Brain microvascular endothelial cell (primary cell): ENCODE measurements at regions not wholly inside any gene's neighbourhood (a gene's known extent, or its start where the extent isn't known, plus 50 kb on each side); places are given as distances from the start of the nearest gene placed in this dataset.

Source experiments
- DNase-seq: peaks from one replicate; pipeline ENCODE4 v3.0.0-alpha.2; 2020
- H3K27ac ChIP-seq: fragments of 250-450 bp; sonication (Bioruptor Pico); 2 replicates; pipeline ENCODE4 v1.5.1; 2020; ENCODE audit warnings: mild to moderate bottlenecking, moderate library complexity
- H3K27me3 ChIP-seq: fragments of 250-450 bp; sonication (Bioruptor Pico); replicated peaks from 2 replicates; pipeline ENCODE4 v1.5.1; 2020; ENCODE audit warnings: mild to moderate bottlenecking
- H3K36me3 ChIP-seq: fragments of 250-450 bp; sonication (Bioruptor Pico); replicated peaks from 2 replicates; pipeline ENCODE4 v1.5.1; 2020; ENCODE audit warnings: mild to moderate bottlenecking
- H3K4me3 ChIP-seq: 2 replicates; pipeline ENCODE4 v1.5.1; 2011; ENCODE audit warnings: low read depth, mild to moderate bottlenecking, control low read depth, low read length, moderate library complexity
- in situ Hi-C: cut with HindIII; loops from 2 replicates; pipeline ENCODE4 v1.10.0; 2017; ENCODE audit warnings: low sequenced_read_pairs, low pct_ligation_motif_present
- TF ChIP-seq, protein P1 (sequence below): IDR thresholded peaks from 2 replicates; pipeline ENCODE4 v1.5.1; 2011; ENCODE audit warnings: low read depth, mild to moderate bottlenecking, moderate library complexity, low read length, control low read depth, inconsistent platforms; ENCODE audit errors: missing control alignments

DNA sequence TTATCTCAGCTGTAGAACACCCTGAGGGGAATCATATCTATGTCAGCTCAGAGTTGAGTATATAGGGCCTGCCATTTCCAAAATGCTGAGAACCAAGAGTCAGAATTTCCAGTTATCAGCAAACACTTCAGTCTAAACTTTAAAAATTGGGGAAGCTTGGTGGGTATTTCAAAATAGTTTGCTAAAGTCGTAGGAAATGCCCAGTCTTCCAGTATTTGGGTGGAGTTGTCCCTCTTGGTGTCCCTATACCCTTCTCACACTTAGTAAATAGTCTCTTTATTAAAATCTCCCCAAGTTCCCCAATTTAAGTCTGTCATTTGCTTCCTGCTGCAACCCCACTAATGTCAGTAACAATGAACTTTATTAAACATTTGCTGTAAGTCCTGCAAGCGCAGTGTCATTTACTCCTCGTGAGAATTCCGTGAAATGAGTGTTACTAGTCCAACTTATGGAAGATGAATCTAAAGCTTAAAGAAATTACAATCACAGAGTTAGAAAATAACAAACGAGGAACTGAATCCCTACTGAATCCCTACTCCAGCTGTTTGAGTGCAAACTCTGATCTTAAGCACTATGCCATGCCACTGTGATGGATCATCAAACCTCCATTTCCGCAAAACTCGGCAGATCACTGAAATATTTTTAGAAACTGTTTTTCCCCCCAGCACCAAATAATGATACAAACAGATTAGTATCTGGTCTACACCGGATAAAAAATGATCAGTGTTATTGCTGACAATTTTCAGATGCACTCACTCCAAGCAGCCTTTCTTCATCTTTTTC lies 341.7 kb upstream of the PROK2 start:
- DNase-seq, result no peak
- no peaks in the 10 kb centered on the region for H3K36me3 ChIP-seq
- no peak overlapping the region for H3K4me3 ChIP-seq
- H3K27me3 ChIP-seq, result no peaks in the 10 kb centered on the region
- H3K27ac ChIP-seq, result no peak overlapping the region
- TF ChIP-seq, protein P1, sequence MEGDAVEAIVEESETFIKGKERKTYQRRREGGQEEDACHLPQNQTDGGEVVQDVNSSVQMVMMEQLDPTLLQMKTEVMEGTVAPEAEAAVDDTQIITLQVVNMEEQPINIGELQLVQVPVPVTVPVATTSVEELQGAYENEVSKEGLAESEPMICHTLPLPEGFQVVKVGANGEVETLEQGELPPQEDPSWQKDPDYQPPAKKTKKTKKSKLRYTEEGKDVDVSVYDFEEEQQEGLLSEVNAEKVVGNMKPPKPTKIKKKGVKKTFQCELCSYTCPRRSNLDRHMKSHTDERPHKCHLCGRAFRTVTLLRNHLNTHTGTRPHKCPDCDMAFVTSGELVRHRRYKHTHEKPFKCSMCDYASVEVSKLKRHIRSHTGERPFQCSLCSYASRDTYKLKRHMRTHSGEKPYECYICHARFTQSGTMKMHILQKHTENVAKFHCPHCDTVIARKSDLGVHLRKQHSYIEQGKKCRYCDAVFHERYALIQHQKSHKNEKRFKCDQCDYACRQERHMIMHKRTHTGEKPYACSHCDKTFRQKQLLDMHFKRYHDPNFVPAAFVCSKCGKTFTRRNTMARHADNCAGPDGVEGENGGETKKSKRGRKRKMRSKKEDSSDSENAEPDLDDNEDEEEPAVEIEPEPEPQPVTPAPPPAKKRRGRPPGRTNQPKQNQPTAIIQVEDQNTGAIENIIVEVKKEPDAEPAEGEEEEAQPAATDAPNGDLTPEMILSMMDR, result no peak
- in situ Hi-C loops, result no loop called here

DNA sequence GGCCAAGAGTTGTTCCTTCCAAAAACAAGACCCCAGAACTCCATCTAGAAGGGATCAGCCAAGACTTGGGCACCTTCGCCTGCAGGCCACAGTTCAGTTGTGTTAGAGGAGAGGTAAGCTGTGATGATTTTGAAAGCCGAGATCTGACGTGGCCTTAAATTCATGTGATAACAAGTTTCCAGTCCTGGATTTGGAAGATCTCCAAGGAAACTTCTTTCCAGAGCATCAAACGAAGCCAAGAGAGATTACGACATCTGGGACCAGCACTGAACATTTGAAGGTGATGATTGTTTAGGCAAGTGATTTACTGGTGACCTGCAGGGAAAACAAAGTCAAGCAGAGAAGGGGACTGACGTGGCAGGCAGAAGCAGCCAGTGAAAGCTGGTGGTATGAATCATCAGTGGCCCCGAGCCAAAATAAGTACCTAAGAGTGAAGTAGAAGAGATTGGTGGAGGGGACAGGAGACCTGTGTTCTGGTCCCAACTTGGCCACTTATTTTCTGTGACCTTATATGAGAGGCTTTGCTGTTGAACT lies 339.0 kb upstream of the PROK2 start:
- DNase-seq, result peak; percentile 90
- in situ Hi-C loops, result no loop called here
- TF ChIP-seq, protein P1, result no peak
- H3K36me3 ChIP-seq, result no peaks in the 10 kb centered on the region
- no peak overlapping the region for H3K27ac ChIP-seq
- no peaks in the 10 kb centered on the region for H3K27me3 ChIP-seq
- no peak overlapping the region for H3K4me3 ChIP-seq

DNA sequence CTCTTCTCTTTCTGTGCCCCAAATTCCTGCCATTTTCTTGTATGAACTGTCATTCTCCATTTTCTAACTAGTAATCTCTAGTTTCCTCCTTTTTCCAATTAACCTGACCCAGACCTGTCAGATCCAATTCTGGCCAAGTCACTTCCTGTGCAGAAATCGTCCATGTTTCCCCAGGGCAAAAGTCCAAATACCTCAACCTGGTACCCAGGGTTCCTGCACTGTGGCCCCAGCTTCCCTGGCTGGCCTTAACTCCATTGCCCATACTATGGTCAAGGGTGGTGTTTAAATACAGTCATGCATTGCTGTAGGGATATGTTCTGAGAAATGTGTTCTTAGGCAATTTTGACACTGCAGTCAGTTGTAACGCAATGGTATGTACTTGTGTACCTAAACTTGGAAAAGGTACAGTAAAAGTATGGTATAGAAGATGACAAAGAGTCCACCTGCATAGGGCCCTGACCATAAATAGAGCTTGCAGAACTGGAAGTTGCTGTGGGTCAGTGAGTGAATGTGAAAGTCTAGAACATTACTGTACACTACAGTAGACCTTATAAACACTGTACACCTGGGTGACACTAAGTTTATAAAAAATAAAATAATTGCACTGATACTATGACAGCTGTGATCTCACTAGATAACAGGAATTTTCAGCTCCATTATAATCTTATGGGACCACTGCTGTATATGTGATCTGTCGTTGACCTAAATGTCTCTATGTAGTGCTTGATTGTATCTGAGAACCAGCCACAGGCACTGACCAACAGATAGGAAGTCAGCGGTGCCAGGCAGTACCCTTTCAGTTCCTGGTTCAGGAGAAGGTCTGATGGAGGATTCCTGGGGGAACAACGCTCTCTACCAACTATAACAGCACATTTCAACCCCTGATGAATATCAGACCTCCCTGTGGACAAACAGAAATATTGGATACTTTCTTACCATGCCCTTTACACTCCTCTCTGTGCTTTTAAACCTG lies 336.1 kb upstream of the PROK2 start:
- Histone ChIP-seq H3K27ac (no peak overlapping the region), H3K27me3 (no peaks in the 10 kb centered on the region), H3K36me3 (no peaks in the 10 kb centered on the region), H3K4me3 (no peak overlapping the region)
- in situ Hi-C loops, result no loop called here
- TF ChIP-seq, protein P1, result no peak
- DNase-seq, result no peak

DNA sequence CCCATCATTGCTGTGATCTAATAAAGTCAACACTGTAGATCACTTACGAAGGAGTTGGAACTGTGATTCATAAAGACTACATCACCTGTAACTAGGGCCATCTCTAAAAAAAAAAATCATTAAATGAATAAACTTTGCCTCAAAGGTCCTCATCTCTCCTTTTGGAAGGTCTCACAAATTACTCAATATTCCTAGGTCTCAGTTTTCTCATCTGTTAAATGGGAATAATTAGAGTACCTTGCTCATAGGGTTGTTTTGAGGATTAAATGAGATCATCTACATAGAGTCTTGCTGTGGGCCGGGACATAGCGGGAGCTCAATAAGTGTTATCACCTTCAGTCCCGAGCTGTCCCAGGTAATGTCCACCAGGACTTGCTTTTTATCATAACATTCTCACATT lies 335.1 kb upstream of the PROK2 start:
- TF ChIP-seq, protein P1, result no peak

DNA sequence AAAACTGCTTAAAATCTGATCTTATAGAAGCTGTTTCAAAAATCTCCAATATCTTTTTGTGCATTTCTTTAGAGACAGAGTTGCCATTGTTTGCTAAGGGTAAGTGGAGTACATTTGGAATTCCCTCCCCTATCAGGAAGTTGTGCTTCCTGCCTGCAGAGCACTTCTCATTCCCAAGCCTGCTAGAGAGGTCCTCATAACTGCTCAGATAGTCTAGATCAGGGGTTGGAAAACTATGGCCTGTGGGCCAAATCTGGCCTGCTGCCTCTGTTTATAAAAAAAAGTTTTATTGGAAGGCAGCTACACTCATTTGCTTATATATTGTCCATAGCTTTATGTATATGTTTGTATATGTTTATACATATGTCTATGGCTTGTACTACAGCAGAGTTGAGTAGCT lies 333.7 kb upstream of the PROK2 start:
- TF ChIP-seq, protein P1, result no peak
- no peaks in the 10 kb centered on the region for H3K27me3 ChIP-seq
- no peak for DNase-seq
- no peak overlapping the region for H3K4me3 ChIP-seq
- no peak overlapping the region for H3K27ac ChIP-seq
- H3K36me3 ChIP-seq, result no peaks in the 10 kb centered on the region
- in situ Hi-C loops, result no loop called here

More for the DNA sequence above, 335.1 kb upstream of the PROK2 start:
- in situ Hi-C loops, result no loop called here
- no peaks in the 10 kb centered on the region for H3K27me3 ChIP-seq
- H3K4me3 ChIP-seq, result no peak overlapping the region
- no peaks in the 10 kb centered on the region for H3K36me3 ChIP-seq
- H3K27ac ChIP-seq, result no peak overlapping the region
- no peak for DNase-seq
